ENCODE measurements at regions not wholly inside any gene's neighbourhood (a gene's known extent, or its start where the extent isn't known, plus 50 kb on each side); places are given as distances from the start of the nearest gene placed in this dataset.

DNA sequence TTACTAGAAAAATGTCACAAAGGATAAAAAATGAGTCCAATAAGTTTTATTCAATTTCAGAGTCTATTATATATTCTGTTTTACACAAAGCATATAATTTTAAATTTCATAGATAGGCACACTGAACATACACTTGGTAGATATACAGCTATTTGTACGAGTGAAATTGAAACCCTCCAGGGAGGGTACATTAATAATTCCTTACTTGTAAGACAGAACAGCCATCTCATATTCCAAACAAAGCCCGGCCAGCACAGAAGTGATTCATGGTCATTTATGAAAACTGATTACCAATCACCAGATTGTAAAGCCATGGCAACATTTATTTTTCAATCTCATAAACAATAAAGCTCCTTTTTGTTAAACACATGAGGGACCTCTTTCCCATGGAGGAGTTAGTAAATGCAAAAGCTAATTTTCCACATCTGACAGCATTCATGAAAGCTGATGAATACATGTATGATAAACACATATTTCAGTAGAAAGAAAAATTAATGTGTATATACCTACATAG, 190.6 kb downstream of the TDRD15 start:
- TF ChIP-seq, protein P1, sequence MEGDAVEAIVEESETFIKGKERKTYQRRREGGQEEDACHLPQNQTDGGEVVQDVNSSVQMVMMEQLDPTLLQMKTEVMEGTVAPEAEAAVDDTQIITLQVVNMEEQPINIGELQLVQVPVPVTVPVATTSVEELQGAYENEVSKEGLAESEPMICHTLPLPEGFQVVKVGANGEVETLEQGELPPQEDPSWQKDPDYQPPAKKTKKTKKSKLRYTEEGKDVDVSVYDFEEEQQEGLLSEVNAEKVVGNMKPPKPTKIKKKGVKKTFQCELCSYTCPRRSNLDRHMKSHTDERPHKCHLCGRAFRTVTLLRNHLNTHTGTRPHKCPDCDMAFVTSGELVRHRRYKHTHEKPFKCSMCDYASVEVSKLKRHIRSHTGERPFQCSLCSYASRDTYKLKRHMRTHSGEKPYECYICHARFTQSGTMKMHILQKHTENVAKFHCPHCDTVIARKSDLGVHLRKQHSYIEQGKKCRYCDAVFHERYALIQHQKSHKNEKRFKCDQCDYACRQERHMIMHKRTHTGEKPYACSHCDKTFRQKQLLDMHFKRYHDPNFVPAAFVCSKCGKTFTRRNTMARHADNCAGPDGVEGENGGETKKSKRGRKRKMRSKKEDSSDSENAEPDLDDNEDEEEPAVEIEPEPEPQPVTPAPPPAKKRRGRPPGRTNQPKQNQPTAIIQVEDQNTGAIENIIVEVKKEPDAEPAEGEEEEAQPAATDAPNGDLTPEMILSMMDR (IDR thresholded peaks at IDR 0.05): no peak
- TF ChIP-seq EZH2phosphoT487 (IDR thresholded peaks at IDR 0.05): no peak
- no peak for TF ChIP-seq EZH2 (IDR thresholded peaks at IDR 0.05)
